Endothelial cell of umbilical vein (primary cell): ENCODE measurements at regions not wholly inside any gene's neighbourhood (a gene's known extent, or its start where the extent isn't known, plus 50 kb on each side); places are given as distances from the start of the nearest gene placed in this dataset.

ENCODE experiments used
- BruUV-seq: library from RNA; stranded (reverse); fragments of 400-500 nt; replicated peaks from 2 replicates; lab custom pipeline; 2021; lab: Mats Ljungman, UMichigan
- CTCF ChIA-PET: fragments of 300-600, 350-600 bp; sonication (Branson Sonifier 250); formaldehyde crosslinking; loops from one replicate; lab custom pipeline; 2021; ENCODE audit warnings: antibody characterized with exemption, inconsistent platforms; lab: Charles Lee
- POLR2A ChIA-PET: fragments of 300-600, 350-600 bp; sonication (Branson Sonifier 250); formaldehyde crosslinking; loops from one replicate; lab custom pipeline; 2021; ENCODE audit warnings: antibody characterized with exemption, inconsistent platforms; lab: Charles Lee
- DNase-seq: peaks from one replicate; pipeline ENCODE4 v3.0.0-alpha.2; 2011; ENCODE audit warnings: low read depth, low spot score
- FAIRE-seq: peaks from 2 replicates; lab custom pipeline; 2011; peaks lifted over from hg19 to GRCh38; lab: Jason Lieb, UNC
- H2AFZ ChIP-seq: 2 replicates; pipeline ENCODE4 v1.6.0; 2012; ENCODE audit warnings: low read depth, low read length, control low read depth, inconsistent platforms
- H3K27ac ChIP-seq: 2 replicates; pipeline ENCODE4 v1.5.1; 2011; ENCODE audit warnings: low read depth, mild to moderate bottlenecking, control low read depth, low read length, moderate library complexity; ENCODE audit not compliant: insufficient read depth
- H3K27me3 ChIP-seq, 2 experiments: 2 replicates each; pipeline versions ENCODE4 v1.6.0 to v1.6.1; 2011; ENCODE audit warnings: low read length in 2 of 2, mixed read lengths in 1 of 2; ENCODE audit not compliant: control insufficient read depth in 2 of 2, insufficient read depth in 2 of 2
- H3K36me3 ChIP-seq, 2 experiments: 2 replicates in 1 of 2; 3 replicates in 1 of 2; pipeline ENCODE4 v1.5.1; 2011; ENCODE audit warnings: low read length in 2 of 2, mild to moderate bottlenecking in 1 of 2, moderate library complexity in 1 of 2; ENCODE audit not compliant: control insufficient read depth in 2 of 2, insufficient read depth in 2 of 2; ENCODE audit errors: extremely low read depth in 1 of 2
- H3K4me1 ChIP-seq: 3 replicates; pipeline ENCODE4 v1.5.1; 2011; ENCODE audit warnings: mild to moderate bottlenecking, low read length; ENCODE audit not compliant: control insufficient read depth, insufficient read depth; ENCODE audit errors: extremely low read depth
- H3K4me2 ChIP-seq: 2 replicates; pipeline ENCODE4 v1.6.1; 2011; ENCODE audit warnings: low read length, control low read depth, mixed read lengths; ENCODE audit not compliant: insufficient read depth
- H3K4me3 ChIP-seq, 3 experiments: fragments of 200-600 bp in 1 of 3; sonication (generic), shearing (Covaris generic) in 1 of 3; replicated peaks in 1 of 3; 2 replicates each; pipeline ENCODE4 v1.5.1; 2011 to 2016; ENCODE audit warnings: control low read depth in 3 of 3, low read length in 3 of 3, mild to moderate bottlenecking in 2 of 3, inconsistent platforms in 1 of 3, low read depth in 1 of 3, moderate library complexity in 1 of 3; ENCODE audit not compliant: insufficient read depth in 1 of 3
- H3K79me2 ChIP-seq: 2 replicates; pipeline ENCODE4 v1.6.0; 2012; ENCODE audit warnings: low read length, inconsistent platforms; ENCODE audit not compliant: control insufficient read depth, insufficient read depth
- H3K9ac ChIP-seq: replicated peaks from 2 replicates; pipeline ENCODE3; 2011; ENCODE audit warnings: low read length, control low read depth; ENCODE audit not compliant: insufficient read depth; ENCODE audit errors: extremely low read depth
- H3K9me1 ChIP-seq: replicated peaks from 3 replicates; pipeline ENCODE4 v1.6.0; 2011; ENCODE audit warnings: mild to moderate bottlenecking, low read length; ENCODE audit not compliant: control insufficient read depth, insufficient read depth; ENCODE audit errors: extremely low read depth
- H3K9me3 ChIP-seq: replicated peaks from 2 replicates; pipeline ENCODE4 v1.5.1; 2012; ENCODE audit warnings: low read length, inconsistent platforms; ENCODE audit not compliant: control insufficient read depth, insufficient read depth
- H4K20me1 ChIP-seq: replicated peaks from 2 replicates; pipeline ENCODE3; 2011; ENCODE audit warnings: mild to moderate bottlenecking, low read length; ENCODE audit not compliant: control insufficient read depth, insufficient read depth; ENCODE audit errors: extremely low read depth
- CTCF ChIP-seq, 2 donors: IDR thresholded peaks; 1 replicate in 1 of 2; 2 replicates in 1 of 2; pipeline ENCODE4 v1.5.1; 2011; ENCODE audit warnings: low read length in 2 of 2, mild to moderate bottlenecking in 2 of 2, moderate library complexity in 2 of 2, control low read depth in 1 of 2, inconsistent platforms in 1 of 2, low read depth in 1 of 2; ENCODE audit not compliant: insufficient read depth in 1 of 2; ENCODE audit errors: extremely low read depth in 1 of 2
- EZH2 ChIP-seq: IDR thresholded peaks from 2 replicates; pipeline ENCODE4 v1.6.1; 2012; ENCODE audit warnings: borderline replicate concordance, low read depth, mild to moderate bottlenecking, moderate library complexity, low read length, inconsistent platforms; ENCODE audit not compliant: severe bottlenecking
- FOS ChIP-seq: IDR thresholded peaks from 2 replicates; pipeline ENCODE4 v1.6.1; 2011; ENCODE audit warnings: mild to moderate bottlenecking, low read length, moderate library complexity, borderline replicate concordance; ENCODE audit not compliant: insufficient read depth
- GATA2 ChIP-seq: IDR thresholded peaks from 2 replicates; pipeline ENCODE4 v1.7.0; 2011; ENCODE audit warnings: low read depth, mild to moderate bottlenecking, moderate library complexity, mixed read lengths, low read length; ENCODE audit not compliant: insufficient read length, insufficient read depth
- JUN ChIP-seq: IDR thresholded peaks from 2 replicates; pipeline ENCODE4 v1.6.1; 2011; ENCODE audit warnings: borderline replicate concordance, low read depth; ENCODE audit not compliant: insufficient read length, insufficient read depth
- MAX ChIP-seq: IDR thresholded peaks from 2 replicates; pipeline ENCODE4 v1.6.1; 2011; ENCODE audit not compliant: insufficient read depth, insufficient read length
- MYC ChIP-seq: IDR thresholded peaks from one replicate; pipeline ENCODE4 v1.6.1; 2011; ENCODE audit warnings: mild to moderate bottlenecking, low read depth, low read length
- POLR2A ChIP-seq: IDR thresholded peaks from 2 replicates; pipeline ENCODE4 v1.6.1; 2012; ENCODE audit warnings: low read depth, mild to moderate bottlenecking, control low read depth, low read length
- POLR2AphosphoS5 ChIP-seq: IDR thresholded peaks from 2 replicates; pipeline ENCODE4 v1.6.1; 2012; ENCODE audit warnings: low read depth, mild to moderate bottlenecking, control low read depth, low read length, moderate library complexity; ENCODE audit not compliant: insufficient read depth
- dilution Hi-C: fragments of 300-500 bp; cut with MboI; formaldehyde crosslinking; loops from one replicate; pipeline ENCODE4 v1.15.0; 2019; ENCODE audit warnings: low sequenced_read_pairs; ENCODE audit not compliant: extremely low pct_ligation_motif_present
- intact Hi-C: fragments of 100-400 bp; cut with micrococcal nuclease; formaldehyde crosslinking; loops from one replicate; pipeline ENCODE4 v1.10.0; 2022

- Histone ChIP-seq H3K36me3 (no peaks in the 10 kb centered on the region), H3K79me2 (no peaks in the 10 kb centered on the region), H3K9me1 (no peaks in the 10 kb centered on the region), H3K4me2 (no peak overlapping the region), H3K9me3 (no peaks in the 10 kb centered on the region), H3K9ac (no peak overlapping the region), H3K4me3 (no peak overlapping the region), H3K4me1 (peaks cover 11% of the 10 kb centered on the region), H3K27me3 (no peaks in the 10 kb centered on the region), H4K20me1 (no peaks in the 10 kb centered on the region), H2AFZ (no peak overlapping the region), H3K27ac (no peak overlapping the region)
- DNase-seq (no peak), FAIRE-seq (no peak)
- dilution Hi-C loops = no loop called here
- CTCF ChIA-PET = interaction anchor here (1.0 kb wide), 1 partner anchor 10 kb away, joined by 4 read pairs; no protein-coding TSS in a partner anchor
- no TSS peak for BruUV-seq
- POLR2A ChIA-PET = no interaction called here
- no peak for TF ChIP-seq CTCF (IDR thresholded peaks at IDR 0.05; ENCODE audit: extremely low read depth in 1 of 2, insufficient read depth in 1 of 2, low read depth in 1 of 2, low read length in 2 of 2)
- no peak for TF ChIP-seq POLR2A
- TF ChIP-seq EZH2 = no peak
- TF ChIP-seq JUN = no peak
- no peak for TF ChIP-seq FOS
- no peak for TF ChIP-seq MAX
- no peak for TF ChIP-seq POLR2AphosphoS5
- TF ChIP-seq GATA2 = no peak
- TF ChIP-seq MYC = no peak
- intact Hi-C loops = no loop called here
Observed at GRCh38 chr5:82418608-82418950, 140.4 kb upstream of the RPS23 start.
